Suprapubic skin (tissue), 3 donors: ENCODE measurements at regions not wholly inside any gene's neighbourhood (a gene's known extent, or its start where the extent isn't known, plus 50 kb on each side); places are given as distances from the start of the nearest gene placed in this dataset.

ENCODE experiments used
- POLR2A ChIP-seq, 2 donors: fragments of 450-650 bp; IDR thresholded peaks; one replicate each; pipeline ENCODE4 v1.6.1; 2017; ENCODE audit warnings: antibody characterized with exemption in 2 of 2, mild to moderate bottlenecking in 2 of 2, moderate library complexity in 2 of 2
- TF ChIP-seq, protein P1 (sequence below), 2 donors: fragments of 200-600 bp in 1 of 2; fragments of 450-650 bp in 1 of 2; sonication (generic) in 1 of 2; IDR thresholded peaks; one replicate each; pipeline ENCODE4 v1.5.1; 2016 to 2019; ENCODE audit warnings: antibody characterized with exemption in 2 of 2, mild to moderate bottlenecking in 1 of 2, moderate library complexity in 1 of 2

DNA sequence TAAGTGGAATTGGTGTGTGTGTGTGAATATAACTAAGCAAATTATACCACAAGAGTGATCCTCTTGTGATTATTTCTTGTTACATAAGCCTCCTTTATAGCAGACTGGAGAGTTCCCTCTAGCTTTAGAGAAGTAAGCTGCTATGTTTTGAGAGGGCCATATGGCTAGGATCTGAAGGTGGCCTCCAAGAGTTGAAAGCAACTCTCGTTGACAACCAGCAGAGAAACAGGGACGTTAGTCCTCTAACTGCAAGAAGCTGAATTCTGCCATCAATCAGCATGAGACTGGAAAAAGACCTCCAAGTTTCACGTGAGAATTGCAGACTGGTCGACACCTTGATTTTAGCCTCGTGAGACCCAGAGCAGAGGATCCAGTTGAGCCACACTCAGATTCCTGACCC lies 278.5 kb upstream of the ZNF717 start:
- TF ChIP-seq, protein P1, sequence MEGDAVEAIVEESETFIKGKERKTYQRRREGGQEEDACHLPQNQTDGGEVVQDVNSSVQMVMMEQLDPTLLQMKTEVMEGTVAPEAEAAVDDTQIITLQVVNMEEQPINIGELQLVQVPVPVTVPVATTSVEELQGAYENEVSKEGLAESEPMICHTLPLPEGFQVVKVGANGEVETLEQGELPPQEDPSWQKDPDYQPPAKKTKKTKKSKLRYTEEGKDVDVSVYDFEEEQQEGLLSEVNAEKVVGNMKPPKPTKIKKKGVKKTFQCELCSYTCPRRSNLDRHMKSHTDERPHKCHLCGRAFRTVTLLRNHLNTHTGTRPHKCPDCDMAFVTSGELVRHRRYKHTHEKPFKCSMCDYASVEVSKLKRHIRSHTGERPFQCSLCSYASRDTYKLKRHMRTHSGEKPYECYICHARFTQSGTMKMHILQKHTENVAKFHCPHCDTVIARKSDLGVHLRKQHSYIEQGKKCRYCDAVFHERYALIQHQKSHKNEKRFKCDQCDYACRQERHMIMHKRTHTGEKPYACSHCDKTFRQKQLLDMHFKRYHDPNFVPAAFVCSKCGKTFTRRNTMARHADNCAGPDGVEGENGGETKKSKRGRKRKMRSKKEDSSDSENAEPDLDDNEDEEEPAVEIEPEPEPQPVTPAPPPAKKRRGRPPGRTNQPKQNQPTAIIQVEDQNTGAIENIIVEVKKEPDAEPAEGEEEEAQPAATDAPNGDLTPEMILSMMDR (IDR thresholded peaks at IDR 0.05): no peak
- no peak for TF ChIP-seq POLR2A (IDR thresholded peaks at IDR 0.05)
